Caco-2 (cell line): ENCODE measurements at regions not wholly inside any gene's neighbourhood (a gene's known extent, or its start where the extent isn't known, plus 50 kb on each side); places are given as distances from the start of the nearest gene placed in this dataset.
A peak's percentile ranks its signal among the peaks of the same experiment; 100 is the strongest.

ENCODE experiments used
- BruUV-seq: library from RNA; stranded (reverse); fragments of 400-500 nt; replicated peaks from 2 replicates; lab custom pipeline; 2021; lab: Mats Ljungman, UMichigan
- CTCF ChIA-PET: fragments of 300-600 bp; sonication (Branson Sonifier 250); formaldehyde crosslinking; loops from one replicate; lab custom pipeline; 2022; ENCODE audit warnings: antibody characterized with exemption; lab: Charles Lee
- POLR2A ChIA-PET: fragments of 300-600 bp; sonication (Branson Sonifier 250); formaldehyde crosslinking; loops from one replicate; lab custom pipeline; 2022; ENCODE audit warnings: antibody characterized with exemption; lab: Charles Lee
- DNase-seq, 2 experiments: peaks; one replicate each; pipeline versions ENCODE4 v3.0.0 to v3.0.0-alpha.2; 2020 to 2022
- H3K27me3 ChIP-seq: replicated peaks from 2 replicates; pipeline ENCODE4 v1.6.0; 2011; ENCODE audit warnings: low read length; ENCODE audit not compliant: control insufficient read depth, insufficient read depth
- H3K36me3 ChIP-seq: 2 replicates; pipeline ENCODE4 v1.5.1; 2011; ENCODE audit warnings: low read length; ENCODE audit not compliant: control insufficient read depth, insufficient read depth
- H3K4me1 ChIP-seq: fragments of 250-450 bp; sonication (Bioruptor Pico); 2 replicates; pipeline ENCODE4 v1.5.1; 2020; ENCODE audit warnings: mild to moderate bottlenecking
- H3K4me3 ChIP-seq: 2 replicates; pipeline ENCODE4 v1.5.1; 2011; ENCODE audit warnings: low read depth, mild to moderate bottlenecking, control low read depth, low read length
- H3K9me3 ChIP-seq: fragments of 250-450 bp; sonication (Bioruptor Pico); 2 replicates; pipeline ENCODE4 v1.5.1; 2020; ENCODE audit warnings: mild to moderate bottlenecking, moderate library complexity
- H3K27ac Mint-ChIP-seq: one replicate; pipeline ENCODE4 v1.8.0; 2022; ENCODE audit warnings: mixed read lengths; ENCODE audit not compliant: unreplicated experiment
- H3K27me3 Mint-ChIP-seq: one replicate; pipeline ENCODE4 v1.8.0; 2022; ENCODE audit warnings: mixed read lengths; ENCODE audit not compliant: insufficient read depth, unreplicated experiment
- H3K36me3 Mint-ChIP-seq: one replicate; pipeline ENCODE4 v1.8.0; 2022; ENCODE audit warnings: mild to moderate bottlenecking, mixed read lengths; ENCODE audit not compliant: insufficient read depth, unreplicated experiment
- H3K4me1 Mint-ChIP-seq: one replicate; pipeline ENCODE4 v1.8.0; 2022; ENCODE audit warnings: low read depth, mixed read lengths; ENCODE audit not compliant: unreplicated experiment
- H3K4me3 Mint-ChIP-seq: one replicate; pipeline ENCODE4 v1.8.0; 2022; ENCODE audit warnings: mild to moderate bottlenecking, moderate library complexity, mixed read lengths; ENCODE audit not compliant: unreplicated experiment
- H3K9me3 Mint-ChIP-seq: one replicate; pipeline ENCODE4 v1.8.0; 2022; ENCODE audit warnings: mixed read lengths; ENCODE audit not compliant: unreplicated experiment
- CTCF ChIP-seq, 2 experiments: fragments of 200-600 bp in 1 of 2; IDR thresholded peaks; 1 replicate in 1 of 2; 2 replicates in 1 of 2; pipeline versions ENCODE4 v1.5.1 to v1.8.0; 2011 to 2022; ENCODE audit warnings: antibody characterized with exemption in 1 of 2, control low read depth in 1 of 2, inconsistent platforms in 1 of 2, low read depth in 1 of 2, low read length in 1 of 2, mild to moderate bottlenecking in 1 of 2, moderate library complexity in 1 of 2; ENCODE audit not compliant: insufficient read depth in 1 of 2, severe bottlenecking in 1 of 2, unreplicated experiment in 1 of 2
- intact Hi-C: fragments of 100-400 bp; cut with micrococcal nuclease; formaldehyde crosslinking; loops from one replicate; pipeline ENCODE4 v1.10.0; 2022; ENCODE audit not compliant: unreplicated experiment

- CTCF ChIA-PET, result interaction anchor here (0.9 to 1.1 kb wide), 4 partner anchors 17 to 80 kb away, joined by 3 to 5 read pairs (median 4); partner anchors contain the start of gene BZW1
- H3K27ac Mint-ChIP-seq, result no peak overlapping the region
Observed at GRCh38 chr2:200730960-200731359, 80.8 kb upstream of the BZW1 start.

DNA sequence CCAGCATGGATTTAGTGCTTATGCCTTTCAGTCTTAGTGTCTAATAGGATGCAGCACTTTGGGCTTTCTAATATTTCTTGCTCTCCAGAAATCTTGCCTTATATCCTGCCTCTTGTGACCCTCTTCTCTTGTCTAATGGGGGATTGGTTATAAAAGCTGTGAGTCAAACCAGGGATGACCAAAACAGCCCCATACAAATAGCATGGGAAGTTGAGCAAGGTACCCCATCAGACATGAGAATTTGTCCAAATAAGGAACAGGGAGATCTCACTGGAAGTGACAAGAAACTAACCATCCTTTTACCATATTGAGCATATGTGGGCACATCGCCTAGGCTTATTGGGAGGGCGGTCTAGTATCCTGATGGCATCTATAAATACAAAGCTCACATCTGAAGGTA is 78.8 kb upstream of the BZW1 start:
- Mint-ChIP-seq H3K4me3 (no peak overlapping the region), H3K36me3 (no peaks in the 10 kb centered on the region), H3K27ac (no peak overlapping the region), H3K4me1 (no peaks in the 10 kb centered on the region), H3K9me3 (no peaks in the 10 kb centered on the region), H3K27me3 (no peaks in the 10 kb centered on the region)
- no peak overlapping the region for H3K4me3 ChIP-seq
- H3K27me3 ChIP-seq, result no peaks in the 10 kb centered on the region; the same call in 1 of the 2 replicates
- DNase-seq, result no peak
- TF ChIP-seq CTCF (IDR thresholded peaks at IDR 0.05; ENCODE audit: insufficient read depth in 1 of 2, low read depth in 1 of 2, low read length in 1 of 2, severe bottlenecking in 1 of 2, unreplicated experiment in 1 of 2), result no peak
- CTCF ChIA-PET, result no interaction called here
- POLR2A ChIA-PET, result no interaction called here
- no peaks in the 10 kb centered on the region for H3K36me3 ChIP-seq
- no TSS peak for BruUV-seq
- H3K9me3 ChIP-seq, result no peaks in the 10 kb centered on the region
- H3K4me1 ChIP-seq, result no peaks in the 10 kb centered on the region; the same call in 1 of the 2 replicates
- intact Hi-C loops, result no loop called here

More at GRCh38 chr2:200730960-200731359, 80.8 kb upstream of the BZW1 start:
- Histone ChIP-seq H3K4me3 (no peak overlapping the region), H3K36me3 (no peaks in the 10 kb centered on the region), H3K27me3 (no peaks in the 10 kb centered on the region; the same call in 1 of the 2 replicates), H3K4me1 (no peaks in the 10 kb centered on the region; the same call in 1 of the 2 replicates), H3K9me3 (no peaks in the 10 kb centered on the region)
- intact Hi-C loops, result no loop called here
- BruUV-seq, result no TSS peak
- no peaks in the 10 kb centered on the region for H3K4me1 Mint-ChIP-seq
- H3K27me3 Mint-ChIP-seq, result peaks cover 3% of the 10 kb centered on the region
- H3K9me3 Mint-ChIP-seq, result no peaks in the 10 kb centered on the region
- POLR2A ChIA-PET, result no interaction called here
- DNase-seq, result no peak
- peak in 1 of 2 experiments; percentile 4 for TF ChIP-seq CTCF (IDR thresholded peaks at IDR 0.05; ENCODE audit: insufficient read depth in 1 of 2, low read depth in 1 of 2, low read length in 1 of 2, severe bottlenecking in 1 of 2, unreplicated experiment in 1 of 2)
- no peaks in the 10 kb centered on the region for H3K36me3 Mint-ChIP-seq
- no peak overlapping the region for H3K4me3 Mint-ChIP-seq

DNA sequence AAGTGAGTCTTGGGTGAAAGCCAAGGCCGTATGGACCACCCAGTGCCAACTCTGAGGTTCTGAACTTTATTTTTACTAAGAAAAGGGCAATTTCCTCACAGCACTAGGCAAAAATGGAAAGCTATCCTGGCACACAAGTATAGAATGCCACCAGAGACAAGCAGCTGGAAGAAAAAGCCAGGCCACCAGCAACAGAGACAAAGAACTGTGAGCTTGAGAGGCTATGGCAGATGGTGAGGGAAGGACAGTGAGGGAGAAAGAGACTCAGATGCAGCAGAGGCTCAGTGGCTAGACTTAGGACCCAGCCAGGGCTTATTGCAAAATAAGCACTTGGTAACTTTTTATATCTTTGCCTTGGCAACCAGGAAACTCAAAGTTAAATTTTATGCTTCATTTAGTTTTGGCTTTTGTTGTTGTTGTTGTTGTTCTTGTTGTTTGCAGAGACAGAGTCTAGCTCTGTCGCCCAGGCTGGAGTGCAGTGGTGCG is 78.0 kb upstream of the BZW1 start:
- DNase-seq, result no peak
- CTCF ChIA-PET, result no interaction called here
- H3K36me3 Mint-ChIP-seq, result no peaks in the 10 kb centered on the region
- no peaks in the 10 kb centered on the region for H3K9me3 Mint-ChIP-seq
- intact Hi-C loops, result no loop called here
- TF ChIP-seq CTCF (IDR thresholded peaks at IDR 0.05; ENCODE audit: insufficient read depth in 1 of 2, low read depth in 1 of 2, low read length in 1 of 2, severe bottlenecking in 1 of 2, unreplicated experiment in 1 of 2), result no peak
- Histone ChIP-seq H3K4me3 (no peak overlapping the region), H3K4me1 (no peaks in the 10 kb centered on the region; the same call in 1 of the 2 replicates), H3K27me3 (no peaks in the 10 kb centered on the region; the same call in 1 of the 2 replicates), H3K9me3 (no peaks in the 10 kb centered on the region), H3K36me3 (no peaks in the 10 kb centered on the region)
- no peaks in the 10 kb centered on the region for H3K4me1 Mint-ChIP-seq
- POLR2A ChIA-PET, result no interaction called here
- H3K4me3 Mint-ChIP-seq, result no peak overlapping the region
- BruUV-seq, result no TSS peak
- H3K27ac Mint-ChIP-seq, result no peak overlapping the region
- no peaks in the 10 kb centered on the region for H3K27me3 Mint-ChIP-seq
